ENCODE measurements at regions not wholly inside any gene's neighbourhood (a gene's known extent, or its start where the extent isn't known, plus 50 kb on each side); places are given as distances from the start of the nearest gene placed in this dataset.

GRCh38 chr6:147825848-147826247 lies 317.4 kb downstream of the SAMD5 start:
- Histone ChIP-seq H3K4me1 (ENCODE audit: insufficient read depth, low read length) (no peaks in the 10 kb centered on the region), H3K9me3 (ENCODE audit: low read depth, low read length) (no peaks in the 10 kb centered on the region), H3K27me3 (ENCODE audit: insufficient read depth, low read length) (no peaks in the 10 kb centered on the region), H3K4me3 (ENCODE audit: low read length) (no peak overlapping the region)

GRCh38 chr6:147826698-147827097 lies 318.2 kb downstream of the SAMD5 start:
- Histone ChIP-seq H3K9me3 (ENCODE audit: low read depth, low read length) (no peaks in the 10 kb centered on the region), H3K27me3 (ENCODE audit: insufficient read depth, low read length) (no peaks in the 10 kb centered on the region), H3K4me1 (ENCODE audit: insufficient read depth, low read length) (no peaks in the 10 kb centered on the region), H3K4me3 (ENCODE audit: low read length) (no peak overlapping the region)

DNA sequence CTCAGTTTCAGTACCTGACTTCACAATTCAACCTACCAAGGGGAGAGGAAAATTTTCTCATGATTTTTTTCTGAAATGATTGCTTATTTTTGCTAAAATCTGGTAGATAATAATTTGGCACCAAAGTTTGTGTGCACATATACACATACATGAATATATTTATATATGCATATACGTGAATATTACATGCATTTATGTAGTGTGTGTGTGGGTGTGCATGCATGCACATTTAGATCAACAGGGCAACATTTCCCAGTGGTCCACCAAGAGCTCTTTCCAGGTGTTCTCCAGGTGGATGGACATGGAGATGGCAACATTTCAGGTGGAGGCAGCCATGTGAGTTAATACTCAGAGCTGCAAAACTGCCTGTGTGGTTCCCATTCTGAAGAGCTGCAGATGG lies 320.9 kb downstream of the SAMD5 start:
- H3K27me3 ChIP-seq (ENCODE audit: insufficient read depth, low read length): no peaks in the 10 kb centered on the region
- no peaks in the 10 kb centered on the region for H3K9me3 ChIP-seq (ENCODE audit: low read depth, low read length)
- no peak overlapping the region for H3K4me3 ChIP-seq (ENCODE audit: low read length)
- H3K4me1 ChIP-seq (ENCODE audit: insufficient read depth, low read length): no peaks in the 10 kb centered on the region

DNA sequence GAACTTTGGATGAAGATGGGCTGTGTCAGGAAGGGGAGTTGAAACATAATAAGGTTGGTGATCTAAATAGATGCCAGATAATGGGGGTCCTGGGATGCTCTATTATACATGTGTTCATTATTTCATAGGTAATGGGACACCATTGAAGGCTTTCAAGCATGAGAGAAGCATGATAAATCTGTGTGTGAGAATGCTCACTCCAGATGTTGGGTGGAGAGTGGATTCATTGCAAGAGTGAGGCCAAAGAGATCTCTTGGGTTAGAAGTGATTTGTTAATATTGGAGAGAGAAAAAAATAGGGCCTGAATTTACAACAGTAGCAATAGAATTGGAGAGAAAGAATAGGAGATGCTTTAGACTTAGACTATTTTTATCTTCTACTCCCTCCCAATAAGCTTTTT lies 321.3 kb downstream of the SAMD5 start:
- Histone ChIP-seq H3K27me3 (ENCODE audit: insufficient read depth, low read length) (no peaks in the 10 kb centered on the region), H3K9me3 (ENCODE audit: low read depth, low read length) (no peaks in the 10 kb centered on the region)

DNA sequence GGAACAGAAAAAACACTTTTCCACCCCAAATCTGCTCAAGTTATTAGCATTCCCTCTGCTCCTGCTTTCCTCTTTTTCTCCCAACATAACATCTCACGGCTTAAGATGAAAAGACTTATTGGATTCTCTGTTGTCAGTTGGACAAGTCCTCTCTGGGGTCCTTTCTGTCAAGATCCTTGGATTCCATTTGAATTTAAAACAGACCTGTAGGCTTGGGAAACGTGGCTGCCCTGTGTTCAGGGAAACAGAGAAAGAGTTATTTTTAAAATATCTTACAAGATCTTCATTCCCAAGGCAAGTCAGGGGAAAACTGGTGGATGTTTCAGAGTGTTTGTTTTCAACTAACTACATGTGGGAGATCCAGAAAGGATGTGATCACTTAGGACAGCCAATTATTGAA lies 322.9 kb downstream of the SAMD5 start:
- Histone ChIP-seq H3K27me3 (ENCODE audit: insufficient read depth, low read length) (no peaks in the 10 kb centered on the region), H3K4me1 (ENCODE audit: insufficient read depth, low read length) (no peaks in the 10 kb centered on the region), H3K4me3 (ENCODE audit: low read length) (no peak overlapping the region), H3K9me3 (ENCODE audit: low read depth, low read length) (no peaks in the 10 kb centered on the region)

More for the DNA sequence above, 321.3 kb downstream of the SAMD5 start:
- no peak overlapping the region for H3K4me3 ChIP-seq (ENCODE audit: low read length)
- H3K4me1 ChIP-seq (ENCODE audit: insufficient read depth, low read length): no peaks in the 10 kb centered on the region

- H3K4me1 ChIP-seq (ENCODE audit: insufficient read depth, low read length): no peaks in the 10 kb centered on the region
- H3K9me3 ChIP-seq (ENCODE audit: low read depth, low read length): no peaks in the 10 kb centered on the region
- H3K27me3 ChIP-seq (ENCODE audit: insufficient read depth, low read length): no peaks in the 10 kb centered on the region
- H3K4me3 ChIP-seq (ENCODE audit: low read length): no peak overlapping the region
These were observed 325.1 kb downstream of the SAMD5 start for GRCh38 chr6:147833607-147834006.

GRCh38 chr6:147834084-147834776 lies 325.7 kb downstream of the SAMD5 start:
- no peak overlapping the region for H3K4me3 ChIP-seq (ENCODE audit: low read length)
- no peaks in the 10 kb centered on the region for H3K27me3 ChIP-seq (ENCODE audit: insufficient read depth, low read length)
- no peaks in the 10 kb centered on the region for H3K4me1 ChIP-seq (ENCODE audit: insufficient read depth, low read length)
- no peaks in the 10 kb centered on the region for H3K9me3 ChIP-seq (ENCODE audit: low read depth, low read length)

GRCh38 chr6:147837540-147837939 lies 329.1 kb downstream of the SAMD5 start:
- Histone ChIP-seq H3K27me3 (ENCODE audit: insufficient read depth, low read length) (no peaks in the 10 kb centered on the region), H3K9me3 (ENCODE audit: low read depth, low read length) (no peaks in the 10 kb centered on the region), H3K4me3 (ENCODE audit: low read length) (no peak overlapping the region), H3K4me1 (ENCODE audit: insufficient read depth, low read length) (no peaks in the 10 kb centered on the region)

- no peaks in the 10 kb centered on the region for H3K9me3 ChIP-seq (ENCODE audit: low read depth, low read length)
- H3K27me3 ChIP-seq (ENCODE audit: insufficient read depth, low read length): no peaks in the 10 kb centered on the region
- H3K4me1 ChIP-seq (ENCODE audit: insufficient read depth, low read length): no peaks in the 10 kb centered on the region
- no peak overlapping the region for H3K4me3 ChIP-seq (ENCODE audit: low read length)
These were observed 331.5 kb downstream of the SAMD5 start for GRCh38 chr6:147839708-147840610.

DNA sequence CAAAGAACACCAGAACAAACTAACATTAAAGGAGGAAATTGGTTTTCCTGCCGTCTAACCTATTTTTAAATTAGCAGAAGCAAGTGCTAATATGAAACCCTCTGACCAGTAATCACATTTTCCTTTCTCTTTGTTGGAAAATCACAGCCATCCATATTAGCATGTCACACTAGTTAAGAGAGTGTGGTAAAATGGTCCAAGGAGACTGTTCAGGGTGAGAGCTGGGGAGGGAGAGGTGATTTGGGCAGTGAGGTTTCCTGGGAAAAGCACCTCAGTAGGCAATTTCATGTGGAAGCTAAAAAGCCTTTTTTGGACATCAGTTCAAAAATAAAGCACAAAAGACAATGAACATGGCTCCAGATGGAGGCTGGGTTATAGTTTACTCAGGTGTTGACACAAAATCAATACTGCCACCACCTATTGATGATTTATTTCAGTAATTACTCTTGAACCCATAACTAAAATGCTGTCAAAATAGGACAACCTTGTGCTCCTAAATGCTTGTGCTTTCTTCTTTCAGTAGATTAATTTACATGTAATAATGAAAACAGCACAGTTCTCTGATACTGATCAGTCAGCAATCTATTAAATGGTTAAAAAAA lies 333.2 kb downstream of the SAMD5 start:
- Histone ChIP-seq H3K27me3 (ENCODE audit: insufficient read depth, low read length) (no peaks in the 10 kb centered on the region), H3K9me3 (ENCODE audit: low read depth, low read length) (no peaks in the 10 kb centered on the region), H3K4me3 (ENCODE audit: low read length) (no peak overlapping the region), H3K4me1 (ENCODE audit: insufficient read depth, low read length) (no peaks in the 10 kb centered on the region)

GRCh38 chr6:147849401-147850330 lies 341.2 kb downstream of the SAMD5 start:
- Histone ChIP-seq H3K27me3 (ENCODE audit: insufficient read depth, low read length) (no peaks in the 10 kb centered on the region), H3K4me3 (ENCODE audit: low read length) (no peak overlapping the region), H3K4me1 (ENCODE audit: insufficient read depth, low read length) (no peaks in the 10 kb centered on the region), H3K9me3 (ENCODE audit: low read depth, low read length) (no peaks in the 10 kb centered on the region)

GRCh38 chr6:147852772-147853171 lies 344.3 kb downstream of the SAMD5 start:
- no peaks in the 10 kb centered on the region for H3K4me1 ChIP-seq (ENCODE audit: insufficient read depth, low read length)
- H3K4me3 ChIP-seq (ENCODE audit: low read length): no peak overlapping the region
- H3K27me3 ChIP-seq (ENCODE audit: insufficient read depth, low read length): no peaks in the 10 kb centered on the region
- H3K9me3 ChIP-seq (ENCODE audit: low read depth, low read length): no peaks in the 10 kb centered on the region

GRCh38 chr6:147853574-147853973 lies 345.1 kb downstream of the SAMD5 start:
- Histone ChIP-seq H3K27me3 (ENCODE audit: insufficient read depth, low read length) (no peaks in the 10 kb centered on the region), H3K4me1 (ENCODE audit: insufficient read depth, low read length) (no peaks in the 10 kb centered on the region), H3K4me3 (ENCODE audit: low read length) (no peak overlapping the region), H3K9me3 (ENCODE audit: low read depth, low read length) (no peaks in the 10 kb centered on the region)

DNA sequence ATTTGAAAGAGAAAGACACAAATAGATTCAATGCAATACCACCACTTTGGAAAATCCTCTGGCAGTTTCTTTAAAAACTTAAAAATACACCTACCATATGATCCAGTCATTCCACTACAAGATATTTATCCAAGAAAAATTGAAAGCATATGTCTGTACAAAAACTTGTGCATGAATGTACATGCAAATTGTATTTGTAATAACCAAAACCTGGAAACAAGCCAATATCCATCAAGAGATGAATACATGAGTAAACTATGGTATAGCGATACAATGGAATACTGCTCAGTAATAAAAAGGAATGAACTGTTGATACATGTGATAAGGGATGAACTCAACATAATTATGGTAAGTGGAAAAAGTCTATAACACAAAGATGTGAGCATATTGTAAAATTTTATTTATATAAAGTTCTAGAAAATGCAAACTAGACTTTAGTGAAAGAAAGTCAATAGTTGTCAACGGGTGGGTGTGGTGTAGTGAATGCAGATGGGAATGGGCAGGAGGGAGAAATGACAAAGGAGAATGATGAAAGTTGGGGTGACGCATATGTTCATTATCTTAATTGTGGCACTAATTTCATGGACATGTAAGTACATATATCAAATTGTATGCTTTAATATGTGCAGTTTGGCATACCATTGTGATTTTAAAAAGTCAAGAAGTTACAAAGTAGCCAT lies 347.5 kb downstream of the SAMD5 start:
- Histone ChIP-seq H3K4me3 (ENCODE audit: low read length) (no peak overlapping the region), H3K27me3 (ENCODE audit: insufficient read depth, low read length) (no peaks in the 10 kb centered on the region), H3K4me1 (ENCODE audit: insufficient read depth, low read length) (no peaks in the 10 kb centered on the region)

More for the DNA sequence above, 347.5 kb downstream of the SAMD5 start:
- no peaks in the 10 kb centered on the region for H3K9me3 ChIP-seq (ENCODE audit: low read depth, low read length)
